ENCODE measurements at regions not wholly inside any gene's neighbourhood (a gene's known extent, or its start where the extent isn't known, plus 50 kb on each side); places are given as distances from the start of the nearest gene placed in this dataset.

DNA sequence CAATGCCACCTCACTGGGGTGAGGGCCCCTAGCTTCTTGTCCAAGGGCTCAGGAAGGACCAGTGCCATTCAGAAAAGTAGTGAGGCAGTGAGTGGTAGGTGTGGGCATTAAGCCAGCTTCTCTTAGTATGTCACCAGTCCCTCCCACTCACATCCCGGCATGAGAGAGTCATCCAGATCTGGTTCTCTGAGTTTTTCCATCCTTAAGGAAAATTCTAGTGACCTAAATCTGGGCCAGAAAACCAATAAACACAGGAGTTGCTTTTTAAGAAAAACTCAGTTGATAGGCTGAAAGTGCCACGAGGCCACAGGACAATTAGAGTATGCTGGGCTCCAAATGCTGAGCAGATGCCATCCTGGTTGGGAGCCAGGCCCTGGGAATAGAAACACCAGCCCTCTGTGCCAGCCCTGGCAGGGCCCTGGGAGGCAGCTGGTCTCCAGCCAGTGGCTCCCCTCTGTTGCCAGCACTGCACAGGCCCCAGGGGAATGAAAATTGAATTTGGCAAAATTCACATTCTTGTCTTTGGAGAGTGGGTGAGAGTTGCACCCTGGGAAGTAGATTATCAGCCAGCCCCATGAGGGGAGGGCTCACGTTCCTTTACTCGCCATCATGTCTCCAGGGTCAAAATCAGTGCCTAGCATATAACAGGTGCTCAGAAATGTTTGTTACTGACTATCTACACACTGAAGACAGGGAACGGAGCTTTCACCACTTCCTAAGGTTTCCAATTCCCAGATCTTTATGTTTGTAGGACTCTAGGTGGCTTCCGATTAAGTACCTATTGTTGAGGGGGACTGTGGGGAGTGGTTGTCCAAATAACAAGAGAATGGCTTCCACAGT lies 52.8 kb downstream of the FAM43A start:
- Histone ChIP-seq H3K27ac (ENCODE audit: low read depth, low read length) (no peak overlapping the region), H3K27me3 (ENCODE audit: control insufficient read depth, insufficient read depth, low read length) (peaks cover 22% of the 10 kb centered on the region), H3K4me3 (ENCODE audit: low read depth, low read length) (no peak overlapping the region), H3K9me3 (ENCODE audit: control insufficient read depth, insufficient read depth, low read length) (no peaks in the 10 kb centered on the region)
- POLR2A ChIA-PET = no interaction called here
- no peak for DNase-seq (ENCODE audit: low read depth, low spot score)
- TF ChIP-seq, protein P1, sequence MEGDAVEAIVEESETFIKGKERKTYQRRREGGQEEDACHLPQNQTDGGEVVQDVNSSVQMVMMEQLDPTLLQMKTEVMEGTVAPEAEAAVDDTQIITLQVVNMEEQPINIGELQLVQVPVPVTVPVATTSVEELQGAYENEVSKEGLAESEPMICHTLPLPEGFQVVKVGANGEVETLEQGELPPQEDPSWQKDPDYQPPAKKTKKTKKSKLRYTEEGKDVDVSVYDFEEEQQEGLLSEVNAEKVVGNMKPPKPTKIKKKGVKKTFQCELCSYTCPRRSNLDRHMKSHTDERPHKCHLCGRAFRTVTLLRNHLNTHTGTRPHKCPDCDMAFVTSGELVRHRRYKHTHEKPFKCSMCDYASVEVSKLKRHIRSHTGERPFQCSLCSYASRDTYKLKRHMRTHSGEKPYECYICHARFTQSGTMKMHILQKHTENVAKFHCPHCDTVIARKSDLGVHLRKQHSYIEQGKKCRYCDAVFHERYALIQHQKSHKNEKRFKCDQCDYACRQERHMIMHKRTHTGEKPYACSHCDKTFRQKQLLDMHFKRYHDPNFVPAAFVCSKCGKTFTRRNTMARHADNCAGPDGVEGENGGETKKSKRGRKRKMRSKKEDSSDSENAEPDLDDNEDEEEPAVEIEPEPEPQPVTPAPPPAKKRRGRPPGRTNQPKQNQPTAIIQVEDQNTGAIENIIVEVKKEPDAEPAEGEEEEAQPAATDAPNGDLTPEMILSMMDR (IDR thresholded peaks at IDR 0.05; ENCODE audit: low read depth, low read length) = no peak
- CTCF ChIA-PET = interaction anchor here (1.3 kb wide), 1 partner anchor 56 kb away, joined by 3 read pairs; no protein-coding TSS in a partner anchor

DNA sequence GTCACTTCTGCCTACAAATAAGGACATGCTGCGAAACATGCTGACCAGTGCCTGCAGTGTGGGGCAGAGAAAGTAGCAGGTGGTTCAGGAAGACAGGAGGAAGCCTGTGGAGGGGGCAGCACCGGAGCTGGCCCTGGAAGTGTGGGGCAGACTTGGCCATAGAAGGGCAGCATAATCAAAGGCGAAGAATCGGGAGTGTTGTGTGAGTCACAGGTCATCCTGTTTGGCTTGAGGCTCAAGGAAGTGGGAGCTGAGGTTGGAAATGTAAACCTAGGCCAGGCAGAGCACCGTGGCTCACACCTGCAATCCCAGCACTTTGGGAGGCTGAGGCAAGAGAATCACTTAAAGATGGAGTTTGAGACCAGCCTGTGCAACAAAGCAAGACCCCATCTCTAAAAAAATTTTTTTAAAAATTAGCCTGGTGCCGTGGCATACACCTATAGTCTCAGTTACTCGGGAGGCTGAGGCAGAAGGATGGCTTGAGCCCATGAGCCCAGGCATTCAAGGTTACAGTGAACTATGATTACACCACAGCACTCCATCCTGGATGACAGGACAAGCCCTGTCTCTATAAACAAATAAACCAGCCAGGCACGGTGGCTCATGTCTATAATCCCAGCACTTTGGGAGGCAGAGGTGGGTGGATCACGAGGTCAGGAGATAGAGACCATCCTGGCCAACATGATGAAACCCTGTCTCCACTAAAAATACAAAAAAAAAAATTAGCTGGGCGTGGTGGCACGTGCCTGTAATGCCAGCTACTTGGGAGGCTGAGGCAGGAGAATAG lies 54.0 kb downstream of the FAM43A start:
- DNase-seq (ENCODE audit: low read depth, low spot score) = no peak
- Histone ChIP-seq H3K27me3 (ENCODE audit: control insufficient read depth, insufficient read depth, low read length) (peaks cover 32% of the 10 kb centered on the region), H3K9me3 (ENCODE audit: control insufficient read depth, insufficient read depth, low read length) (no peaks in the 10 kb centered on the region), H3K4me3 (ENCODE audit: low read depth, low read length) (no peak overlapping the region), H3K27ac (ENCODE audit: low read depth, low read length) (no peak overlapping the region)
- TF ChIP-seq, protein P1 (IDR thresholded peaks at IDR 0.05; ENCODE audit: low read depth, low read length) = no peak
- CTCF ChIA-PET = no interaction called here
- POLR2A ChIA-PET = no interaction called here

DNA sequence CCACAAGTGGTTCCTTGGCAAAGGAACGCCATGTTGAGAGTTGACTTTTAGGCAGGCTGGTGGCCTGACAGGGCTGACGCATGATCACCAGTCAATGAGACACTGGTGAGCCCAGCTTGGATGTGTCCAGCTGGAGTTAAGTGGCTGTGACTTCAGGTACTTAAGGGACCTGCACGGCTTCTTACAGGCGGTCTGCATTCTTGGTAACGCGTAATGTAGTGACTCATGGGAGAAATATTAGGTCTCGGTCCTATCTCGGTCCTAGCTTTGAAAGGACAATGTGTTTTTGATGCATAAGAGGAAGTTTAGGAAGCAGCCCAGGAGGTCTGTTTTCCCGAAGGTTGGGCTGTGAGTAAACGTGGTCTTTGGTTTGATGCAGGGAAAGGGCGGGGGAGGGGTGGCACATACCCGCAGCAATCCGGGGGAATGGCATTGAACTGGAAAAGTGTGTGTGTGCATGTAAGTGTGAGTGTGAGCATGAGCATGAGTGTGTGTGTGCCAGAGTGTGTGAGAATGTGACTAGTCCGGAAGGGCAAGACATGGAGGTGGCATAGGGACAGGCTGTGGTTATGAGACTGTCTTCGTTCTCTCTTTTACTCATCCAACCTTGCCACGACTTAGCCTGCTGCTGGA lies 55.3 kb downstream of the FAM43A start:
- POLR2A ChIA-PET = no interaction called here
- Histone ChIP-seq H3K27ac (ENCODE audit: low read depth, low read length) (no peak overlapping the region), H3K27me3 (ENCODE audit: control insufficient read depth, insufficient read depth, low read length) (peaks cover 32% of the 10 kb centered on the region), H3K9me3 (ENCODE audit: control insufficient read depth, insufficient read depth, low read length) (no peaks in the 10 kb centered on the region), H3K4me3 (ENCODE audit: low read depth, low read length) (no peak overlapping the region)
- TF ChIP-seq, protein P1 (IDR thresholded peaks at IDR 0.05; ENCODE audit: low read depth, low read length) = no peak
- DNase-seq (ENCODE audit: low read depth, low spot score) = no peak
- CTCF ChIA-PET = no interaction called here

DNA sequence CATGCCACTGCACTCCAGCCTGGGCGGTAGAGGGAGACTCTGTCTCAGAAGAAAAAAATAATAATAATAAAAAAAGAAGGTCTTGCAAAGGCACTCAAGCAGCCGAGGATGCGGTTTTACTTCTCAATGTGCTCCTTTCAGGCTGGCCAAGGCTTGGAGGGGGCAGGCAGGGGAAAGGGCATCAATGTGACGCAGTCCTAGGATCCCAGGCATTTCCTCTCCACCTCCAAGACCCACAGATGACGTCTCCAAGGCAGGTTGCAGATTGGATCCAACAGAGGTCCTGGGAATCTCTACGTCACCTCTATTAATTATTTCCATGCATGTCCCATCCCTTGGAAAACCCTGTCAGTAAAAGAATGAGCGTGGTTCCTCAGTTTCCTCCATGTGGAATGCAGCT lies 56.2 kb downstream of the FAM43A start:
- TF ChIP-seq, protein P1 (IDR thresholded peaks at IDR 0.05; ENCODE audit: low read depth, low read length) = no peak
- CTCF ChIA-PET = no interaction called here
- Histone ChIP-seq H3K4me3 (ENCODE audit: low read depth, low read length) (no peak overlapping the region), H3K27ac (ENCODE audit: low read depth, low read length) (no peak overlapping the region), H3K27me3 (ENCODE audit: control insufficient read depth, insufficient read depth, low read length) (peaks cover 26% of the 10 kb centered on the region), H3K9me3 (ENCODE audit: control insufficient read depth, insufficient read depth, low read length) (no peaks in the 10 kb centered on the region)
- DNase-seq (ENCODE audit: low read depth, low spot score) = no peak
- POLR2A ChIA-PET = no interaction called here

Measured in AG04450 (cell line).